ENCODE measurements at regions not wholly inside any gene's neighbourhood (a gene's known extent, or its start where the extent isn't known, plus 50 kb on each side); places are given as distances from the start of the nearest gene placed in this dataset.

- H3K4me3 ChIP-seq (replicated peaks; ENCODE audit: low read depth, low read length): no peak overlapping the region
- DNase-seq (ENCODE audit: low read depth): no peak
- TF ChIP-seq CTCF (IDR thresholded peaks at IDR 0.05; ENCODE audit: low read length, missing control alignments): no peak
Observed at GRCh38 chr18:60120231-60120750, 220.5 kb downstream of the PMAIP1 start.

GRCh38 chr18:60117321-60117720 lies 217.5 kb downstream of the PMAIP1 start:
- DNase-seq (ENCODE audit: low read depth): no peak
- no peak overlapping the region for H3K4me3 ChIP-seq (replicated peaks; ENCODE audit: low read depth, low read length)
- no peak for TF ChIP-seq CTCF (IDR thresholded peaks at IDR 0.05; ENCODE audit: low read length, missing control alignments)

GRCh38 chr18:60113396-60113795 lies 213.6 kb downstream of the PMAIP1 start:
- H3K4me3 ChIP-seq (replicated peaks; ENCODE audit: low read depth, low read length): no peak overlapping the region
- no peak for TF ChIP-seq CTCF (IDR thresholded peaks at IDR 0.05; ENCODE audit: low read length, missing control alignments)
- no peak for DNase-seq (ENCODE audit: low read depth)

GRCh38 chr18:60112369-60112768 lies 212.6 kb downstream of the PMAIP1 start:
- TF ChIP-seq CTCF (IDR thresholded peaks at IDR 0.05; ENCODE audit: low read length, missing control alignments): no peak
- no peak for DNase-seq (ENCODE audit: low read depth)
- H3K4me3 ChIP-seq (replicated peaks; ENCODE audit: low read depth, low read length): no peak overlapping the region

GRCh38 chr18:60111525-60111924 lies 211.7 kb downstream of the PMAIP1 start:
- H3K4me3 ChIP-seq (replicated peaks; ENCODE audit: low read depth, low read length): no peak overlapping the region
- DNase-seq (ENCODE audit: low read depth): no peak
- no peak for TF ChIP-seq CTCF (IDR thresholded peaks at IDR 0.05; ENCODE audit: low read length, missing control alignments)

- TF ChIP-seq CTCF (IDR thresholded peaks at IDR 0.05; ENCODE audit: low read length, missing control alignments): no peak
- no peak for DNase-seq (ENCODE audit: low read depth)
- H3K4me3 ChIP-seq (replicated peaks; ENCODE audit: low read depth, low read length): no peak overlapping the region
Observed at GRCh38 chr18:60110836-60111235, 211.0 kb downstream of the PMAIP1 start.

- H3K4me3 ChIP-seq (replicated peaks; ENCODE audit: low read depth, low read length): no peak overlapping the region
- TF ChIP-seq CTCF (IDR thresholded peaks at IDR 0.05; ENCODE audit: low read length, missing control alignments): no peak
- peak; percentile 3 for DNase-seq (ENCODE audit: low read depth)
Observed at GRCh38 chr18:60100778-60101177, 201.0 kb downstream of the PMAIP1 start.
